ENCODE measurements at regions not wholly inside any gene's neighbourhood (a gene's known extent, or its start where the extent isn't known, plus 50 kb on each side); places are given as distances from the start of the nearest gene placed in this dataset.

DNA sequence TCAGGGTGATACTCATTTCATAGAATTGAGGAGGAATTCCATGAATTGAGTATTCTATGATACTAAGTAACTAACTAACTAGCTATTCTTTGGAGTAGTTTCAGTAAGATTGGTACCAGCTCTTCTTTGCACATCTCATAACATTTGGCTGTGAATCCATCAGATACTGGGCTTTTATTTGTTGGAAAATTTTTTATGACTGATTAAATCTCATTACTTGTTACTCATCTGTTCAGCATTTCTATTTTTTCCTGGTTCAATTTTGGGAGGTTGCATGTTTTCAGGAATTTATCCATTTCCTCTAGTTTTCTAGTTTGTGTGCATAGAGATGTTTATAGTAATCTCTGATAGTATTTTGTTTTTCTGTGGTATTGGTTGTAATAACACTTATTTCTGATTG lies 70.8 kb upstream of the FREM3 start:
- TF ChIP-seq CTCF (IDR thresholded peaks at IDR 0.05; ENCODE audit: low read depth, low read length): no peak
- no peak for DNase-seq (ENCODE audit: extremely low read depth, low read depth)

- no peak for DNase-seq (ENCODE audit: extremely low read depth, low read depth)
- TF ChIP-seq CTCF (IDR thresholded peaks at IDR 0.05; ENCODE audit: low read depth, low read length): no peak
These were observed 67.6 kb upstream of the FREM3 start for GRCh38 chr4:143768007-143768591.

GRCh38 chr4:143763587-143763986 lies 63.1 kb upstream of the FREM3 start:
- TF ChIP-seq CTCF (IDR thresholded peaks at IDR 0.05; ENCODE audit: low read depth, low read length): no peak
- DNase-seq (ENCODE audit: extremely low read depth, low read depth): no peak

- TF ChIP-seq CTCF (IDR thresholded peaks at IDR 0.05; ENCODE audit: low read depth, low read length): no peak
These were observed 62.0 kb upstream of the FREM3 start for GRCh38 chr4:143762511-143762910.

More at GRCh38 chr4:143762511-143762910, 62.0 kb upstream of the FREM3 start:
- no peak for DNase-seq (ENCODE audit: extremely low read depth, low read depth)

All from AG09319 (cell line).